LNCaP clone FGC (cell line): ENCODE measurements at regions not wholly inside any gene's neighbourhood (a gene's known extent, or its start where the extent isn't known, plus 50 kb on each side); places are given as distances from the start of the nearest gene placed in this dataset.
"Not testable (repeated sequence)": the region's sequence is repeated elsewhere in the genome, so short reads cannot be mapped to it uniquely, and the experiment has no call there.

Experiments used
- DNase-seq: peaks from one replicate; pipeline ENCODE4 v3.0.0-alpha.2; 2011; ENCODE audit warnings: low read depth
- H3K4me3 ChIP-seq: 2 replicates; pipeline ENCODE4 v1.5.1; 2011; ENCODE audit warnings: mild to moderate bottlenecking, low read depth, low read length, control low read depth
- CTCF ChIP-seq: IDR thresholded peaks from 2 replicates; pipeline ENCODE4 v1.5.1; 2012; ENCODE audit warnings: mild to moderate bottlenecking; ENCODE audit not compliant: control insufficient read depth, insufficient read depth; ENCODE audit errors: extremely low read depth

GRCh38 chr16:16924613-16925012 is 545.7 kb downstream of the NPIPA7 start:
- no peak overlapping the region for H3K4me3 ChIP-seq
- TF ChIP-seq CTCF, result no peak
- DNase-seq, result no peak

- no peak for TF ChIP-seq CTCF
- DNase-seq, result no peak
- H3K4me3 ChIP-seq, result no peak overlapping the region
Observed at GRCh38 chr16:16925432-16925831, 545.3 kb downstream of the XYLT1 start.

GRCh38 chr16:16928532-16929109 is 542.1 kb downstream of the XYLT1 start:
- TF ChIP-seq CTCF, result no peak
- no peak overlapping the region for H3K4me3 ChIP-seq
- DNase-seq, result no peak

- DNase-seq, result no peak
- no peak overlapping the region for H3K4me3 ChIP-seq
- no peak for TF ChIP-seq CTCF
Observed at GRCh38 chr16:16930309-16931000, 540.3 kb downstream of the XYLT1 start.

- no peak overlapping the region for H3K4me3 ChIP-seq
- no peak for DNase-seq
- no peak for TF ChIP-seq CTCF
Observed at GRCh38 chr16:16933861-16934260, 536.9 kb downstream of the XYLT1 start.

GRCh38 chr16:16934660-16935059 is 536.1 kb downstream of the XYLT1 start:
- no peak overlapping the region for H3K4me3 ChIP-seq
- no peak for TF ChIP-seq CTCF
- no peak for DNase-seq

GRCh38 chr16:16935909-16936308 is 534.9 kb downstream of the XYLT1 start:
- DNase-seq, H3K4me3 ChIP-seq: not testable (repeated sequence)
